ENCODE measurements at regions not wholly inside any gene's neighbourhood (a gene's known extent, or its start where the extent isn't known, plus 50 kb on each side); places are given as distances from the start of the nearest gene placed in this dataset.
"Not testable (repeated sequence)": the region's sequence is repeated elsewhere in the genome, so short reads cannot be mapped to it uniquely, and the experiment has no call there.

DNA sequence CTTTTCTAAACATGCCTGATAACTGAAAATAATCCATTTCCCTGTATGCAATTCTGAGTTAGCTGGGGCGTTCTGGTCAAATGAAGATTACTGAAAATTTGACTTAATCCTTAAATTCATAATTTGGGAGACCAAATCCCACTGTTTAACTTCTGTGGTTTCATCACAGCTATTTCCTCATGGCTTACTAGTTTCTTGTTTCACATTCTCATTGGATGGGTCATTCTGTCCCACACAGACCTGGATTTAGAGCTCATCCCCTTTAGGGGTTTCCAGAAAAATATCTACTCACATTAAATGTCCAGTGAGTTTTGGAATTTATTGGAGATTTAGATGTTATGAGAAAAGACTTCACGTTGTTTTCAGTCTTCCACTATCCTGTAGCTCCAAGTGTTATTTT lies 709.3 kb upstream of the KLHL1 start:
- DNase-seq (ENCODE audit: low read depth in 4 of 4, low spot score in 3 of 4): no peak

DNA sequence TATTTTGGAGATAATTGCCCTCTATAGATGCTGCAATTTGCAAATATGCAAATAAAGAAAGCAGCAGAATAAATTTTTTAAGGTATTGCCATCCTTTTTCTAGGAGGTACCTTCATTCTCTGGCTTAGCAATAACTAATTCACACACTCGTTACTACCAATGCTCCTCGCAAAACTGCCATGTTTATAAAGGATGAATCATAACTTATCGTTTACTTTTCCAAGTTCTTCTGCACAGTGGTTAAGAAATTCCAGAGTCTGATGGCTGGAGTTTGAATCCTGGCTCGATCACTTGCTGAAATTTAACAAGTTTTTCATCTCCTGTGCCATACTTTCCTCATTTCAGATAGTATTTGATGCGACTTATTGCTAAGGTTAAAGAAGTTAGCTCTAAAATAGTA lies 708.6 kb upstream of the KLHL1 start:
- no peak for DNase-seq (ENCODE audit: low read depth in 4 of 4, low spot score in 3 of 4)

DNA sequence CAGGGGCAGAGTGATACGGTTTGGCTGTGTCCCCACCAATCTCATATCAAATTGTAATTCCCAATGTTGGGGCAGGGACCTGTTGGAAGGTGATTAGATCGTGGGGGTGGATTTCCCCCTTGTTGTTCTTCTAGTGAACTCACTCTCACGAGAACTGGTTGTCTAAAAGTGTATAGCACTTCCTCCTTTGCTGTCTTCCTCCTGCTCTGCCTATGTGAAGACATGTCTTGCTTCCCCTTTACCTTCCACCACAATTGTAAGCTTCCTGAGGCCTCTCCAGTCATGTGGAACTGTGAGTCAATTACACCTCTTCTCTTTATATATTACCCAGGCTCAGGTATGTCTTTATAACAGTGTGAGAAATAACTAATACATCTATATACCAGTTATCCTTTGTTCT lies 706.4 kb upstream of the KLHL1 start:
- no peak for DNase-seq (ENCODE audit: low read depth in 4 of 4, low spot score in 3 of 4)

DNA sequence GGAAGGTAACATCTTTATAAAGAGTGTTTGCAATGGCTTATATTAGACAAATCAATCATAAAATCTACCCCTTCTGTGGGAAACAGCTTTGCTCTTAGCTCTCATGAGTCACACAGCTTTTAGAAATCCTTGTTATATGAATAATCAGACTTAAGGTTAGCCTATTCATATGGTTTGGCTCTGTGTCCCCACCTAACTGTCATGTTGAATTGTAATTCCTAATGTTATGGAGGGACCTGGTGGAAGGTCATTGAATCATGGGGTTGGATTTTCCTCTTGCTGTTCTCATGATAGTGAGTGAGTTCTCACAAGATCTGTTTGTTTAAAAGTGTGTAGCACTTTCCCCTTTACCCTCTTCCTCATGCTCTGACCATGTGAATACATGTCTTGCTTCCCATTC lies 704.2 kb upstream of the KLHL1 start:
- no peak for DNase-seq (ENCODE audit: low read depth in 4 of 4, low spot score in 3 of 4)

DNA sequence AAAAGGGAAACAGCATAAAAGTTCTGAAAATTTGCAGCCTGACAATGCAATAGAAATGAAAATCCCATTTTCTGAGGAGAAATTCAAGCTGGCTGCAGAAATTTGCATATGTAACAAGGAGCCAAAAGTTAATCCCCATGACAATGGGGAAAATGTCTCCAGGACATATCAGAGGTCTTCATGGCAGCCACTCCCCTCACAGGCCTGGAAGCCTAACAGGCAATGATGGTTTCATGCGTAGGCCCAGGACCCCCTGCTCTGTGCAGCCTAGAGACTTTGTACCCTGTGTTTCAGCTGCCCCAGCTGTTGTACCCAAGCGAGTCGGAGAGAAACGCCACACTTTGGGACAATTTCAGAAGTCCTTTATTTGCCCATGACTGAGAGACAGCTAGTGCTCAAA lies 701.3 kb upstream of the KLHL1 start:
- DNase-seq (ENCODE audit: low read depth in 4 of 4, low spot score in 3 of 4): no peak

DNA sequence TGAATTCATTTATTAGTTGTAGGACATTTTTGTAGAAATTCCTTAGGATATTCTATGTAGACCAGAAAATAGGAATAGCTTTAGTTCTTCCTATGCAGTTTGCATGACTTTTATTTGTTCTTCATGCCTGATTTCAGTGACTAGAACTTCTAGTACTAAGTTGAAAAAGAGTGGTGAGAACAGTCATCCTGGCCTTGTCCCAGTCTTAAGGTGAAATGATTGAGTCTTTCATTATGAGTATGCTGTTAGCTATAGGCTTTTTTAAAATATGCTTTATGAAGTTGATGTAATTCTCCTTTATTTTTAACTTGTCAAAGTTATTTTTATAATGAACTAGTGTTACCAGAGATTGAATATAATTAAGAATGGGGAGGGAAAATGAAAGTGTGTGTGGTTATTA lies 690.1 kb upstream of the KLHL1 start:
- DNase-seq (ENCODE audit: low read depth in 4 of 4, low spot score in 3 of 4): no peak

- DNase-seq (ENCODE audit: low read depth in 4 of 4, low spot score in 3 of 4): no peak
These were observed 687.2 kb upstream of the KLHL1 start for GRCh38 chr13:70795484-70795883.

DNA sequence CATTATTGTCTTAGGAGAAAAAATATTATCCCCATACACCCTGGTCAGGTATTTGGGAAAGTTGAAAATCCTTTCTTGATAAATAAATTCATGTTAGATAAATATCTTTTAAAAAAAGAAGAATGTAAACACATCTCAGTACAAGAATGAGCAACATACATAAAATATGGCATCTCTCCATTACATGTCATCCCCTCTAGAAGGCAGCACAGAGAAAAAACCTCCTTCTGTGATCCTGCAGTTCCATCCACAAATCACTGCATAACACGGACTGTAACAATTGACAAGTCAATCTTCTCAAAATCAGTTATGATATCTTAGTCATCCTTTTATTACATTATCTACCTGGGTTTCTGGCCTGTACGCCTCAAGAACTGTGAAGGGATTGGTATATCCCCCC lies 683.9 kb upstream of the KLHL1 start:
- no peak for DNase-seq (ENCODE audit: low read depth in 4 of 4, low spot score in 3 of 4)

- no peak for DNase-seq (ENCODE audit: low read depth in 4 of 4, low spot score in 3 of 4)
These were observed 681.5 kb upstream of the KLHL1 start for GRCh38 chr13:70789751-70790150.

- no peak for DNase-seq (ENCODE audit: low read depth in 4 of 4, low spot score in 3 of 4)
These were observed 679.8 kb upstream of the KLHL1 start for GRCh38 chr13:70788074-70788473.

GRCh38 chr13:70784207-70784989 lies 676.1 kb upstream of the KLHL1 start:
- no peak for DNase-seq (ENCODE audit: low read depth in 4 of 4, low spot score in 3 of 4)

DNA sequence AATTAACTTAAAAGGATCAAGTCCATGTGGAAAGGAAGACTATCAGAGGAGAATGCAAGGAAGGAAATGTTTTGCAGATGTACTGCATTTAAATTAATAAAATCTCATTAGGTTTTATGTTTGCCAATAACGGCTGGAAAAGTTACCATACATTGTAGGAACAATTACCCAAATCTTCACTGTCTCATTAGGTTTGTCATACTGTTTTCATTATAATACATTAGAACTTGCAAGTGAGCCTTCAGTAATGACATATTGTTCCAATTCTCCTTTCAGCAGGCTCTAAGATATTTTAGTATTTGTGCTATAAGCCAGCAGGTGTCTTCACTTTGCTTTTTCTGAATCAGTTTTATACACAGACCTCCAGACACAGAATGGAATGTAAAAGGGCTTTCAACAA lies 661.6 kb upstream of the KLHL1 start:
- DNase-seq (ENCODE audit: low read depth in 4 of 4, low spot score in 3 of 4): no peak

DNA sequence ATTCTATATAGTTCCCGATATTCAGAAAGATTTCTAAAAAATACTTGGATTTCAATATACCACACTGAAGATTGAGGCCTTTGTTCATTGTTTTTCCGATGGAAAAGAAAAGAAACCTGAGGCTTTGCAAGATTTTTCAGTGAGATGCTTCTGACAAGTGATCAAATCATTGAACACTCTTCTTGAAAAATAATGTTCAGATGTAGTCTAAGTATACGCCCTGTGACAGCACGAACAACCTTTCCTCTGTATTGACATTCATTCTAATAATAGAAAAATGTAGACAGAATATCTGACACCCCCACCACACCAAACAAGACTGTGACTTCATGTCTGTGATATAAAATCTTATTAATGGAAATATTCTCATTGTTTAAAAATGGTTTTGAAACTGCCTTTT lies 650.7 kb upstream of the KLHL1 start:
- DNase-seq (ENCODE audit: low read depth in 4 of 4, low spot score in 3 of 4): no peak

DNA sequence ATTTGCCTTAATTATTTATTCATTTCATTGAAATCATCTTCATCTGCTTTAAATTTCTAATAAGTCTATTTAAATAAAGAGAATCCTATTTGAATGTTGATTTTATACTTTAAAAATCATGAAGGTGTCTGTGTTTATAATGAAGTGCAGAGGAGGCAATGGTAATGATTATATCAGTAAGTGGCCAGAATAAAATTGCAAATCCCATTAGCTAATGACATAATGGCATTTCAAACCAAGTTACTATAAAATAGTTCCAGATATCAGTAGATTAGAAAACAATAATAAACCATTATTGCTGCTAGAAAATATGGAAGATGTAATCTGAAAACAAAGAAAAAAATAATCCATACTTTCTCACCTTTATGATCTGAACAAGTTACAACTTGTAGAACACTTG lies 647.8 kb upstream of the KLHL1 start:
- no peak for DNase-seq (ENCODE audit: low read depth in 4 of 4, low spot score in 3 of 4)

- DNase-seq (ENCODE audit: low read depth in 4 of 4, low spot score in 3 of 4): no peak
These were observed 647.2 kb upstream of the KLHL1 start for GRCh38 chr13:70755456-70755855.

GRCh38 chr13:70747262-70747661 lies 639.0 kb upstream of the KLHL1 start:
- no peak for DNase-seq (ENCODE audit: low read depth in 4 of 4, low spot score in 3 of 4)

DNA sequence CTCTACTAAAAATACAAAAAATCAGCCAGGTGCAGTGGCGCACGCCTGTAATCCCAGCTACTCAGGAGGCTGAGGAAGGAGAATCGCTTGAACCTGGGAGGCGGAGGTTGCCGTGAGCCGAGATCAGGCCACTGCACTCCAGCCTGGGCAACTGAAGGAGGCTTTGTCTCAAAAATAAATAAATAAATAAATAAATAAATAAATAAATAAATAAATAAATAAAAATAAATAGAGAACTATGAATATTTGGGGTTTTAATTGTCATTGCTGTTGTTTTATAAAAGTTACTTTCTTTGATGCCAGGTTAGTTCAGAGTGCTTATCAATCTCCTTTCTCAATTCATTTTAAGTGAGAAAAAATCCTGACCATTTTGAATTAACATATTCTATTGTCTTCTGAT lies 638.2 kb upstream of the KLHL1 start:
- not testable (repeated sequence) for DNase-seq (ENCODE audit: low read depth in 4 of 4, low spot score in 3 of 4)

- no peak for DNase-seq (ENCODE audit: low read depth in 4 of 4, low spot score in 3 of 4)
These were observed 628.5 kb upstream of the KLHL1 start for GRCh38 chr13:70736622-70737317.

GRCh38 chr13:70732611-70733010 lies 624.4 kb upstream of the KLHL1 start:
- no peak for DNase-seq (ENCODE audit: low read depth in 4 of 4, low spot score in 3 of 4)

DNA sequence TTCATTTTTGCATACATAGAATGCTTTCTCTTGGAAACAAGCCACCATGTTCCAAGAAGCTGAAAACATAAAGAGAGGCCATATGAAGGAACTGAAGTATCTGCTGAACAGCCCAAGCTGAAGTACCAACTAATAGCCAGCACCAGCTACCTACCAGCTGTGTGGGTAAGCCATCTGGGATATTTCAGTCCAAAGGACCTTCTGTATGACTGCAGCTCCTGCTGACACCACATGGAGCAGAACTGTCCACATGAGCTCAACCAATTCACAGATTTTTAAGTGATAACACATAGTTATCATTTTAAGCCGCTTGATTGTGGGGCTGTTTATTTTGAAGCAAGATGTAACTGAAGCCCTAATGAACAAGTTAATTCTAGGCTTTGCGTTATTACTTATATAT lies 621.1 kb upstream of the KLHL1 start:
- no peak for DNase-seq (ENCODE audit: low read depth in 4 of 4, low spot score in 3 of 4)

DNA sequence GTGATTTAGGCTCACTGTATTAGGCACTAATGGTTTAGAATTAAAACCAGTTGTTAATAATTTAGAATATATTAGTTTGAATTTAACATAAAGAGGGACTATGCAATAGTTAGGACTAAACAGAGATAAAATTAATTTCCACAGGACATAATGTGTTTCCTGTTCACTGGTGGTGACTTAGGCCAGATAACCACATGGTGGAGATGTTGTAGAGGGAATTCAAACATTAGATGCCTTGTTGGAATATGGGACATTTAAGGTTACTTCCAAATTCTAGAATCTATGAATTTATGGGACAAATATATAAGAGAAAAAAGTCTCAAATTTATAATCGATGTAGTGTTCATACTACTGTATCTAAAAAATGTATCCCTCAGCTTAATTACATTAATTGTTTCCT lies 615.5 kb upstream of the KLHL1 start:
- DNase-seq (ENCODE audit: low read depth in 4 of 4, low spot score in 3 of 4): no peak

DNA sequence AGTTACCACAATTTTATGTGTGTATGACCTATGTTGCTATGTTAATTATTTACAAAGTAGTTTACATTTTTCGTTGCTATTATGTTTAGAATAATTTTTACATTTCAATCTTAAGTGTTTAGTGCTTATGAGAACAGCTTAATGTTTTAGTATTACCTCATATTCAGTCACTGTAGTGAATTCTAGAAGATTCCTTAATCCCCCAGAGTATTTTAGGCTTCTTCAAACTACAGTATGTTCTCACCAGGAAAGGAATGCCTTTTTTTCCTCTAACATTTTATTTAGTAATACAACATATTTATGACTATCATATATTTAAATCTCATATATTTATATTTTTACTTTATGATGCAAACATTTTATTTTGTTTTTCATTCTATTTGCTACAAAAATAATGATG lies 612.1 kb upstream of the KLHL1 start:
- no peak for DNase-seq (ENCODE audit: low read depth in 4 of 4, low spot score in 3 of 4)

GRCh38 chr13:70714993-70715392 lies 606.7 kb upstream of the KLHL1 start:
- no peak for DNase-seq (ENCODE audit: low read depth in 4 of 4, low spot score in 3 of 4)
